Activated B cell treated with CpG ODN at 0.5 μM for 24 hours (primary cell): ENCODE measurements at regions not wholly inside any gene's neighbourhood (a gene's known extent, or its start where the extent isn't known, plus 50 kb on each side); places are given as distances from the start of the nearest gene placed in this dataset.

ENCODE experiments used
- ATAC-seq: fragments of 200-7000 bp; cut with Tn5 transposase; one replicate; pipeline ENCODE4 v1.10.0; 2021; ENCODE audit warnings: low read depth, mild to moderate bottlenecking, moderate library complexity
- CTCF ChIA-PET: fragments of 350-600 bp; sonication (Branson Sonifier 250); formaldehyde crosslinking; loops from one replicate; lab custom pipeline; 2021; ENCODE audit warnings: antibody characterized with exemption; lab: Charles Lee
- POLR2A ChIA-PET: fragments of 350-600 bp; sonication (Branson Sonifier 250); formaldehyde crosslinking; loops from one replicate; lab custom pipeline; 2021; ENCODE audit warnings: antibody characterized with exemption; lab: Charles Lee
- DNase-seq: peaks from one replicate; pipeline ENCODE4 v3.0.0; 2022
- H3K27ac Mint-ChIP-seq: one replicate; pipeline ENCODE4 v1.8.0; 2020; ENCODE audit warnings: mixed read lengths
- H3K27me3 Mint-ChIP-seq: one replicate; pipeline ENCODE4 v1.8.0; 2021; ENCODE audit warnings: mixed read lengths
- H3K36me3 Mint-ChIP-seq: one replicate; pipeline ENCODE4 v1.8.0; 2021; ENCODE audit warnings: low read depth, mixed read lengths
- H3K4me1 Mint-ChIP-seq: one replicate; pipeline ENCODE4 v1.8.0; 2021; ENCODE audit warnings: mixed read lengths
- H3K4me3 Mint-ChIP-seq: one replicate; pipeline ENCODE4 v1.8.0; 2020; ENCODE audit warnings: mild to moderate bottlenecking, mixed read lengths
- H3K9me3 Mint-ChIP-seq: one replicate; pipeline ENCODE4 v1.8.0; 2020; ENCODE audit warnings: mixed read lengths
- CTCF ChIP-seq: fragments of 200-600 bp; IDR thresholded peaks from one replicate; pipeline ENCODE4 v1.8.0; 2022; ENCODE audit warnings: antibody characterized with exemption, mild to moderate bottlenecking
- intact Hi-C: fragments of 100-400 bp; cut with micrococcal nuclease; formaldehyde crosslinking; loops from one replicate; pipeline ENCODE4 v1.15.1; 2024

- Mint-ChIP-seq H3K36me3 (no peaks in the 10 kb centered on the region), H3K9me3 (no peaks in the 10 kb centered on the region), H3K27me3 (peaks cover 44% of the 10 kb centered on the region), H3K4me1 (peaks cover 4% of the 10 kb centered on the region), H3K27ac (no peak overlapping the region), H3K4me3 (no peak overlapping the region)
- intact Hi-C loops: no loop called here
- TF ChIP-seq CTCF: no peak
- ChIA-PET CTCF (no interaction called here), POLR2A (no interaction called here)
- DNase-seq (no peak), ATAC-seq (no peak)
Observed at GRCh38 chr15:69599271-69599670, 146.7 kb downstream of the RPLP1 start.

GRCh38 chr15:69600556-69601085 is 148.0 kb downstream of the RPLP1 start:
- ATAC-seq: no peak
- Mint-ChIP-seq H3K4me3 (no peak overlapping the region), H3K27ac (no peak overlapping the region), H3K27me3 (peaks cover 35% of the 10 kb centered on the region), H3K36me3 (no peaks in the 10 kb centered on the region), H3K9me3 (no peaks in the 10 kb centered on the region), H3K4me1 (no peaks in the 10 kb centered on the region)
- POLR2A ChIA-PET: no interaction called here
- TF ChIP-seq CTCF: no peak
- DNase-seq: no peak
- intact Hi-C loops: no loop called here
- CTCF ChIA-PET: no interaction called here

GRCh38 chr15:69601711-69602504 is 149.3 kb downstream of the RPLP1 start:
- CTCF ChIA-PET: no interaction called here

DNA sequence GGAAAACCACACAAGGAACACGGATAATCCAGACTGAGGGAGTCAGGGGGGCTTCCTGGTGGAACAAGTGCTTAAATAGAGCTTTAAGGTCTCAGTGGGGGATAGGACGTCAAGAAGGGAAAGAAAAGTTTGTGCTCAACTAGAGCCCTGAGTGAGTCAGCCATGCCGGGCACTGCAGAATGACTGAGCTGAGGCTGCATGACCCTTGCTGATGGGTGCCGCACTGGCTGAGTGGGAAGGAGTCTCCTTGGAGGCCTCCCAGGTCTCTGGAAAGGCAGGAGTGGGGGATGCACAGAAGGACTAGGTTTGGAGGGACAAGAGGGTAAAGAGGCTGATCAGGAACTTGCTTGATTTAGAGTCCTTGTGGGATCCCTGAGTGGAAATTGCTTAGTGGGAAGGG is 150.3 kb downstream of the RPLP1 start:
- Mint-ChIP-seq H3K4me3 (no peak overlapping the region), H3K9me3 (no peaks in the 10 kb centered on the region), H3K4me1 (no peaks in the 10 kb centered on the region), H3K27ac (no peak overlapping the region), H3K27me3 (peaks cover 21% of the 10 kb centered on the region), H3K36me3 (no peaks in the 10 kb centered on the region)
- no peak for TF ChIP-seq CTCF
- ChIA-PET POLR2A (interaction anchor here (0.6 kb wide), 1 partner anchor 957 kb away, joined by 3 read pairs; no protein-coding TSS in a partner anchor), CTCF (no interaction called here)
- ATAC-seq (no peak), DNase-seq (no peak)
- intact Hi-C loops: no loop called here

More at GRCh38 chr15:69601711-69602504, 149.3 kb downstream of the RPLP1 start:
- intact Hi-C loops: no loop called here
- TF ChIP-seq CTCF: no peak
- ATAC-seq (no peak), DNase-seq (no peak)
- Mint-ChIP-seq H3K9me3 (no peaks in the 10 kb centered on the region), H3K36me3 (no peaks in the 10 kb centered on the region), H3K4me3 (no peak overlapping the region), H3K27me3 (peaks cover 26% of the 10 kb centered on the region), H3K4me1 (no peaks in the 10 kb centered on the region), H3K27ac (no peak overlapping the region)
- POLR2A ChIA-PET: no interaction called here

- DNase-seq: no peak
- Mint-ChIP-seq H3K9me3 (no peaks in the 10 kb centered on the region), H3K4me3 (no peak overlapping the region), H3K4me1 (no peaks in the 10 kb centered on the region), H3K36me3 (no peaks in the 10 kb centered on the region), H3K27ac (no peak overlapping the region), H3K27me3 (peaks cover 17% of the 10 kb centered on the region)
- no peak for TF ChIP-seq CTCF
- intact Hi-C loops: no loop called here
- CTCF ChIA-PET: no interaction called here
- ATAC-seq: no peak
- POLR2A ChIA-PET: no interaction called here
Observed at GRCh38 chr15:69603369-69604071, 150.9 kb downstream of the RPLP1 start.
